ENCODE measurements at regions not wholly inside any gene's neighbourhood (a gene's known extent, or its start where the extent isn't known, plus 50 kb on each side); places are given as distances from the start of the nearest gene placed in this dataset.
A peak's percentile ranks its signal among the peaks of the same experiment; 100 is the strongest.

- H3K27me3 ChIP-seq = no peaks in the 10 kb centered on the region
- no peaks in the 10 kb centered on the region for H3K36me3 ChIP-seq
- H3K4me1 ChIP-seq = no peaks in the 10 kb centered on the region
- intact Hi-C loops (cut with DNase I) = no loop called here
- H3K9me3 ChIP-seq = no peaks in the 10 kb centered on the region
- no peak for DNase-seq
- WGBS, 2 donors = 78 to 87% methylated on average over 2 of the region's 2 CpGs
- H3K27ac ChIP-seq = no peak overlapping the region
- no peak for TF ChIP-seq CTCF (IDR thresholded peaks at IDR 0.05)
- TF ChIP-seq POLR2A (IDR thresholded peaks at IDR 0.05) = no peak
- no peak overlapping the region for H3K4me3 ChIP-seq
Observed at GRCh38 chr6:62889240-62889639, 322.0 kb upstream of the FKBP1C start.

GRCh38 chr6:62891065-62891647 lies 320.1 kb upstream of the FKBP1C start:
- Histone ChIP-seq H3K4me3 (no peak overlapping the region), H3K36me3 (no peaks in the 10 kb centered on the region), H3K4me1 (no peaks in the 10 kb centered on the region), H3K27ac (no peak overlapping the region), H3K27me3 (no peaks in the 10 kb centered on the region), H3K9me3 (no peaks in the 10 kb centered on the region)
- intact Hi-C loops (cut with DNase I) = no loop called here
- TF ChIP-seq CTCF (IDR thresholded peaks at IDR 0.05) = peak in 1 of 6 experiments; percentile 11
- no peak for TF ChIP-seq POLR2A (IDR thresholded peaks at IDR 0.05)
- DNase-seq = no peak
- WGBS, 2 donors = 20 to 30% methylated on average over 2 of the region's 2 CpGs

- no peaks in the 10 kb centered on the region for H3K36me3 ChIP-seq
- WGBS, 2 donors = 75 to 80% methylated on average over 1 of the region's 1 CpG
- TF ChIP-seq POLR2A (IDR thresholded peaks at IDR 0.05) (no peak), CTCF (IDR thresholded peaks at IDR 0.05) (no peak)
- no peaks in the 10 kb centered on the region for H3K27me3 ChIP-seq
- no peak overlapping the region for H3K4me3 ChIP-seq
- H3K9me3 ChIP-seq = no peaks in the 10 kb centered on the region
- H3K27ac ChIP-seq = no peak overlapping the region
- DNase-seq = no peak
- H3K4me1 ChIP-seq = no peaks in the 10 kb centered on the region
- intact Hi-C loops (cut with DNase I) = no loop called here
Observed at GRCh38 chr6:62894114-62894513, 317.2 kb upstream of the FKBP1C start.

- intact Hi-C loops (cut with DNase I) = no loop called here
- Histone ChIP-seq H3K9me3 (no peaks in the 10 kb centered on the region), H3K36me3 (no peaks in the 10 kb centered on the region), H3K27ac (no peak overlapping the region), H3K4me3 (no peak overlapping the region), H3K27me3 (no peaks in the 10 kb centered on the region), H3K4me1 (no peaks in the 10 kb centered on the region)
- WGBS, 2 donors = 67 to 72% methylated on average over 1 of the region's 1 CpG
- DNase-seq = no peak
- TF ChIP-seq POLR2A (IDR thresholded peaks at IDR 0.05) (no peak), CTCF (IDR thresholded peaks at IDR 0.05) (no peak)
Observed at GRCh38 chr6:62903266-62903665, 308.0 kb upstream of the FKBP1C start.

GRCh38 chr6:62904687-62905086 lies 306.6 kb upstream of the FKBP1C start:
- Histone ChIP-seq H3K4me1 (no peaks in the 10 kb centered on the region), H3K36me3 (no peaks in the 10 kb centered on the region), H3K27me3 (no peaks in the 10 kb centered on the region), H3K27ac (no peak overlapping the region), H3K4me3 (no peak overlapping the region), H3K9me3 (no peaks in the 10 kb centered on the region)
- DNase-seq = no peak
- TF ChIP-seq CTCF (IDR thresholded peaks at IDR 0.05) (no peak), POLR2A (IDR thresholded peaks at IDR 0.05) (no peak)
- WGBS, 2 donors = 73 to 93% methylated on average over 3 to 5 of the region's 5 CpGs
- intact Hi-C loops (cut with DNase I) = no loop called here

Data from esophagus squamous epithelium (tissue), 5 donors.